ENCODE measurements at regions not wholly inside any gene's neighbourhood (a gene's known extent, or its start where the extent isn't known, plus 50 kb on each side); places are given as distances from the start of the nearest gene placed in this dataset.
"Not testable (repeated sequence)": the region's sequence is repeated elsewhere in the genome, so short reads cannot be mapped to it uniquely, and the experiment has no call there.

- Mint-ChIP-seq H3K27ac (ENCODE audit: unreplicated experiment) (no peak overlapping the region), H3K4me1 (no peaks in the 10 kb centered on the region), H3K4me3 (no peak overlapping the region), H3K9me3 (no peaks in the 10 kb centered on the region), H3K27me3 (ENCODE audit: low read depth) (no peaks in the 10 kb centered on the region), H3K36me3 (ENCODE audit: low read depth) (no peaks in the 10 kb centered on the region)
- no peak for TF ChIP-seq CTCF (conservative IDR thresholded peaks at IDR 0.05)
- DNase-seq (ENCODE audit: low read depth, low spot score), result no peak
Measured at GRCh38 chr18:78429127-78430108, 550.2 kb upstream of the SALL3 start.

- H3K36me3 Mint-ChIP-seq (ENCODE audit: low read depth), result no peaks in the 10 kb centered on the region
- H3K4me1 Mint-ChIP-seq, result no peaks in the 10 kb centered on the region
- no peak overlapping the region for H3K4me3 Mint-ChIP-seq
- no peaks in the 10 kb centered on the region for H3K27me3 Mint-ChIP-seq (ENCODE audit: low read depth)
- DNase-seq (ENCODE audit: low read depth, low spot score), result no peak
- peak overlapping the region; percentile 50 for H3K27ac Mint-ChIP-seq (ENCODE audit: unreplicated experiment)
- no peaks in the 10 kb centered on the region for H3K9me3 Mint-ChIP-seq
- no peak for TF ChIP-seq CTCF (conservative IDR thresholded peaks at IDR 0.05)
Measured at GRCh38 chr18:78430131-78430758, 549.4 kb upstream of the SALL3 start.

GRCh38 chr18:78431606-78432005 is 548.0 kb upstream of the SALL3 start:
- Mint-ChIP-seq H3K36me3 (ENCODE audit: low read depth) (no peaks in the 10 kb centered on the region), H3K9me3 (no peaks in the 10 kb centered on the region), H3K27ac (ENCODE audit: unreplicated experiment) (no peak overlapping the region), H3K4me1 (no peaks in the 10 kb centered on the region), H3K27me3 (ENCODE audit: low read depth) (no peaks in the 10 kb centered on the region), H3K4me3 (no peak overlapping the region)
- no peak for TF ChIP-seq CTCF (conservative IDR thresholded peaks at IDR 0.05)
- peak; percentile 13 for DNase-seq (ENCODE audit: low read depth, low spot score)

- Mint-ChIP-seq H3K4me3 (no peak overlapping the region), H3K36me3 (ENCODE audit: low read depth) (no peaks in the 10 kb centered on the region), H3K27ac (ENCODE audit: unreplicated experiment) (no peak overlapping the region), H3K9me3 (no peaks in the 10 kb centered on the region), H3K27me3 (ENCODE audit: low read depth) (no peaks in the 10 kb centered on the region), H3K4me1 (no peaks in the 10 kb centered on the region)
- TF ChIP-seq CTCF (conservative IDR thresholded peaks at IDR 0.05), result no peak
- no peak for DNase-seq (ENCODE audit: low read depth, low spot score)
Measured at GRCh38 chr18:78433562-78433961, 546.1 kb upstream of the SALL3 start.

GRCh38 chr18:78436110-78436509 is 543.5 kb upstream of the SALL3 start:
- no peak for TF ChIP-seq CTCF (conservative IDR thresholded peaks at IDR 0.05)
- DNase-seq (ENCODE audit: low read depth, low spot score), result no peak
- no peak overlapping the region for H3K4me3 Mint-ChIP-seq
- H3K27me3 Mint-ChIP-seq (ENCODE audit: low read depth), result no peaks in the 10 kb centered on the region
- H3K9me3 Mint-ChIP-seq, result no peaks in the 10 kb centered on the region
- no peaks in the 10 kb centered on the region for H3K36me3 Mint-ChIP-seq (ENCODE audit: low read depth)
- no peak overlapping the region for H3K27ac Mint-ChIP-seq (ENCODE audit: unreplicated experiment)
- no peaks in the 10 kb centered on the region for H3K4me1 Mint-ChIP-seq

- H3K36me3 Mint-ChIP-seq (ENCODE audit: low read depth); H3K9me3 Mint-ChIP-seq; DNase-seq (ENCODE audit: low read depth, low spot score); H3K4me3 Mint-ChIP-seq; H3K27ac Mint-ChIP-seq (ENCODE audit: unreplicated experiment); H3K27me3 Mint-ChIP-seq (ENCODE audit: low read depth); H3K4me1 Mint-ChIP-seq: not testable (repeated sequence)
Measured at GRCh38 chr18:78438235-78438634, 541.4 kb upstream of the SALL3 start.

Measured in neural crest cell (in vitro differentiated cells).